Fibroblast of lung (primary cell): ENCODE measurements at regions not wholly inside any gene's neighbourhood (a gene's known extent, or its start where the extent isn't known, plus 50 kb on each side); places are given as distances from the start of the nearest gene placed in this dataset.

Experiments used
- CTCF ChIP-seq, 2 donors: IDR thresholded peaks in 1 of 2; conservative IDR thresholded peaks in 1 of 2; 1 replicate in 1 of 2; 2 replicates in 1 of 2; pipeline ENCODE4 v1.5.1; 2011 to 2012; ENCODE audit warnings: low read length in 2 of 2, control low read depth in 1 of 2, inconsistent platforms in 1 of 2, low read depth in 1 of 2, mild to moderate bottlenecking in 1 of 2
- EZH2 ChIP-seq: IDR thresholded peaks from 2 replicates; pipeline ENCODE4 v1.5.1; 2012; ENCODE audit warnings: low read length, control low read depth, mild to moderate bottlenecking; ENCODE audit errors: missing control alignments

- no peak for TF ChIP-seq CTCF (conservative IDR thresholded peaks at IDR 0.05 in 1 of 2, IDR thresholded peaks at IDR 0.05 in 1 of 2; ENCODE audit: low read depth in 1 of 2, low read length in 2 of 2)
- TF ChIP-seq EZH2 = no peak
Observed at GRCh38 chr3:187799942-187800641, 54.8 kb upstream of the BCL6 start.
